Memory B cell (primary cell): ENCODE measurements at regions not wholly inside any gene's neighbourhood (a gene's known extent, or its start where the extent isn't known, plus 50 kb on each side); places are given as distances from the start of the nearest gene placed in this dataset.

Experiments used
- ATAC-seq: fragments of 150-1000 bp; cut with Tn5 transposase; 2 replicates; pipeline ENCODE4 v1.10.0; 2021; ENCODE audit warnings: low read depth, mild to moderate bottlenecking, moderate library complexity
- DNase-seq, 2 donors: peaks; one replicate each; pipeline ENCODE4 v3.0.0; 2022; ENCODE audit warnings: low spot score in 2 of 2
- H3K27ac Mint-ChIP-seq: one replicate; pipeline ENCODE4 v1.8.0; 2022; ENCODE audit warnings: mild to moderate bottlenecking, moderate library complexity, mixed read lengths
- H3K27me3 Mint-ChIP-seq: one replicate; pipeline ENCODE4 v1.8.0; 2022; ENCODE audit warnings: mixed read lengths
- H3K36me3 Mint-ChIP-seq: one replicate; pipeline ENCODE4 v1.8.0; 2022; ENCODE audit warnings: mild to moderate bottlenecking, mixed read lengths
- H3K4me1 Mint-ChIP-seq: one replicate; pipeline ENCODE4 v1.8.0; 2022; ENCODE audit warnings: mixed read lengths
- H3K4me3 Mint-ChIP-seq: one replicate; pipeline ENCODE4 v1.8.0; 2022; ENCODE audit warnings: mild to moderate bottlenecking, moderate library complexity, mixed read lengths
- H3K9me3 Mint-ChIP-seq: one replicate; pipeline ENCODE4 v1.8.0; 2022; ENCODE audit warnings: mixed read lengths

DNA sequence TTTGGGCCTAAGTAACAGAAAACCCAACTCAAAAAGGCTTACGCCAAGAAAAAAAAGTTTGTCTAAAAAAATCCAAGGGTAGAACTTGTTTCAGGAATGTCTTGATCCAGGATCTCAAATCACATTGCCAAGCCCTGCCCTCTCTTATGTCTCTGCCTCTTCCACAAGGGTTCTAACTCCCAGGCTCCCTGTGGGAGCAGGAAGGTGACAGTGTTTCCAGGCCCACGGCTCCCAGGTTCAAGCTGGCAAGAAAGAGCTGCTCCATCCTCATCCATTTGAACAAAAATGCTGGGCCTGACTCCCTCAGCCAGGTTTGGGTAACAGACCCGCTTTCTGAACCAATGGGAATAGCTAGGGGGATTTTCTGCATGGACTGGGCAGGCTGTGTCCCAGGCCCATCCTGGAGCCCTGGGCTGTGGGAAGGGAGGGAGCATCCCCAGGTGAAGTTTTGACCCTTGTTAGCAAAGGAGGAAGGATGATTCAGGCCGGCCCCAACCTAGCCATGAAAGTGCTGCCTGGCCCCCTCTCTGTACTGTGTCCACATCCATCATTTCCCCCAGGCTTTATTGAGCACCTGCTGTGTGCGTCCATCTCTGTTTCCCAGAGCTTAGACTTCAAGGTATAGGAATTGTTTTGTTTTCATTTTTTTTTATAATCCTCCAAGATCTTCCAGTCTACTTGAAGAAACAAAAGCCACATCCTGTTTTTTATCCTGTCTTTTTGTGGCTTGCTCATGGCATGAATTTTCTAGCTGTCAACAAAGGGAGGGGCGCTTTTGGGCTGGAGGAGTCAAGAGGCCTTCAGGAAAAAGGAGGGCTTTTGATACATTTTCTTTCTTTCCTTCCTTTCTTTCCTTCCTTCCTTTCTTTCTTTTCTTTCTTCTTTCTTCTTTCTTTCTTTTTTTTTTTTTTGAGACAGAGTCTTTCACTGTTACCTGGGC lies 159.8 kb downstream of the TFAP2C start:
- H3K27me3 Mint-ChIP-seq = no peaks in the 10 kb centered on the region
- no peak overlapping the region for H3K27ac Mint-ChIP-seq
- no peak for DNase-seq
- H3K9me3 Mint-ChIP-seq = peaks cover 1% of the 10 kb centered on the region
- ATAC-seq = no peak
- H3K4me3 Mint-ChIP-seq = no peak overlapping the region
- H3K36me3 Mint-ChIP-seq = no peaks in the 10 kb centered on the region
- no peaks in the 10 kb centered on the region for H3K4me1 Mint-ChIP-seq

DNA sequence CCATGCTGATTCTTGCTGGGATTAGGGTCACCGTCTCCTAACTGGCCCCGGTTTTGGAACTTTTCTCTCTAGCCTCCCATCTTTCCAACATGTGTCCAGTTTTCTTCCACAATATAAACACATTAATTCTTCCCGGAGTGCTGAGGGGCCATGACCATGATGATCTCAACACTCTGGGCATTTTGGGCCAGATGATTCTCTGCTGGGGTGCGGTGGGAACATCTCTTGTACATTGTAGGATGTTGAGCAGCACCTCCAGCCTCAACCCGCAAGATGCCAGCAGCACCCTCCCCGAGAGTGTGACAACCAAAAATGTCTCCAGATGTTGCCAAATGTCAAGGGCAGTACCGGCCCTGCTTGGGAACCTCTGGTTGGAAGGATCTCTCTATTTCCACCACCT lies 164.8 kb downstream of the TFAP2C start:
- ATAC-seq = no peak
- no peak for DNase-seq
- no peak overlapping the region for H3K4me3 Mint-ChIP-seq
- no peaks in the 10 kb centered on the region for H3K36me3 Mint-ChIP-seq
- H3K27me3 Mint-ChIP-seq = peaks cover 1% of the 10 kb centered on the region
- no peak overlapping the region for H3K27ac Mint-ChIP-seq
- peaks cover 5% of the 10 kb centered on the region for H3K9me3 Mint-ChIP-seq
- no peaks in the 10 kb centered on the region for H3K4me1 Mint-ChIP-seq

DNA sequence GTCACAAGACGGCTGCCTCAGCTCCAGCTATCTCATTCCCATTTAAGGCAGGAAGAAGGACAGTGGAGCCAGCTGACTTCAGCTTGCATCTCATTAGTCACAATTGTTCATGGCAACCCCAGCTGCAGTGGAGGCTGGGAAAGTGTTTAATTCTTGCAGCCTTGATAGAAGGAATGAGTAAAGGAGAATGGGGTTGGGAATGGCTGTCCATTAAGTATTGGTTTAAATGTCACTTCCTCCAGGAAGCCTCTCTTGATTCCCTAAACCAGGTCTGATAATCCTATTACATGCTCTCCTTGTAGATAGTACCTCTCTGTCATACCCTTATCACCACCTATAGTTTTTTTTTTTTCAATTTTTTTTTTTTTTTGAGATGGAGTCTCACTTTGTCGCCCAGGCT lies 166.4 kb downstream of the TFAP2C start:
- Mint-ChIP-seq H3K4me3 (no peak overlapping the region), H3K27me3 (peaks cover 1% of the 10 kb centered on the region), H3K36me3 (no peaks in the 10 kb centered on the region), H3K9me3 (peaks cover 7% of the 10 kb centered on the region), H3K4me1 (no peaks in the 10 kb centered on the region), H3K27ac (no peak overlapping the region)
- no peak for DNase-seq
- no peak for ATAC-seq

DNA sequence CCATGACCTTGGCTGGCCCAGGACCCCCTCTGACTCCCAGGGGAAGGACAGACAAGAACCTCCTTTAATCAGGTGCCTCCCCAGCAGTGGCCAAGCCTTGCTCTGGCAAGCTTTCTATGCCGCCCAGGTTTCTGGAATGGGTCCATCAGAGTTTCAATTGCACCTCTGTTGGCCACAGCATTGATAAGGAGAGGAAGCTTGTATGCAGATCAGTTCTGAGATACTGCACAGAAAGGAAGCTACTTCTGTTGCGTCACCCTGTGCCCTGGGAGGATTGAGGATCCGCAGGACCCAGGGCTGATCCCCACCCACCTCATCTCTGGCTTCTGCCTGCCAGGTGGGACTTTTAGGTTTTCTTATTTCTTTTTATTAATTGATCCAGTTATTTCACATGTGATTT lies 167.2 kb downstream of the TFAP2C start:
- Mint-ChIP-seq H3K36me3 (no peaks in the 10 kb centered on the region), H3K27me3 (peaks cover 1% of the 10 kb centered on the region), H3K4me3 (no peak overlapping the region), H3K27ac (no peak overlapping the region), H3K9me3 (peaks cover 7% of the 10 kb centered on the region), H3K4me1 (no peaks in the 10 kb centered on the region)
- DNase-seq = no peak
- ATAC-seq = no peak

DNA sequence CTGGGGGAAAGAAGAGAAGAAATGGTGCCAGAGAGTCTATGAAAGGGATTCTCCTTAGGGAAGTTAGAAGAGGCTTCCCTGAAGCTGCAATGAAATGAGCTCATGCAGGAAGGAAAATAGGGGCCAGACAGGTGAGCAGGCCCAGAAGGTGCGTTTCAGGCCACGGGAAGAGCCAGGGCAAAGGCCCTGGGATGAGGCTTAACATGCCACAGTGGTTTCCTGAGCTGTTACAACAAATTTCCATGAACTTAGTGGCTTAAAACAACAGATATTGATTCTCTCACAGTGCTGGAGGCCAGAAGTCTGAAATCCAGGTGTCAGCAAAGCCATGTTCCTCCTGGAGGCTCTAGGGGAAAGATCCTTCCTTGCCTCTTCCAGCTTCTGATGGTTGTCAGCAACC lies 167.9 kb downstream of the TFAP2C start:
- H3K27me3 Mint-ChIP-seq = peaks cover 1% of the 10 kb centered on the region
- ATAC-seq (no peak), DNase-seq (no peak)
- no peaks in the 10 kb centered on the region for H3K36me3 Mint-ChIP-seq
- peaks cover 7% of the 10 kb centered on the region for H3K9me3 Mint-ChIP-seq
- H3K4me3 Mint-ChIP-seq = no peak overlapping the region
- H3K27ac Mint-ChIP-seq = no peak overlapping the region
- no peaks in the 10 kb centered on the region for H3K4me1 Mint-ChIP-seq

DNA sequence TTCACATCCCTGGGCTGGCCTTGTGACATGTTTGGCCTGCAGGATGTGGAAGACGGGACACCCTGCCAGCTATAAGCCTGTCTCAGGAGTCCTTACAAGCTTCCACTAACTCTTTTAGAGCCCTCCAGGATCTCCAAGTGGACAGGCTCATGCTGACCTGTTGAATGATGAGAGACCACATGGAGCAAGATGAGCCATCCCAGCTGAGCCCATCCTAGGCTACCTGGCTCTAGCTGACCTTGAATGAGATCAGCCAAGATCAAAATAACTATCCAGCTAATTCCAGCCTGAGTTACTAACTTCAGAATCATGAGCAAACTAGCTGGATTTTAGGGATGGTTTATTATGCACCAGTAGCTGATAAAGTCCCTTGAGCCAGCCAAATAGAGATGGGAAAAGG lies 169.5 kb downstream of the TFAP2C start:
- Mint-ChIP-seq H3K27ac (no peak overlapping the region), H3K36me3 (no peaks in the 10 kb centered on the region), H3K4me1 (no peaks in the 10 kb centered on the region), H3K9me3 (peaks cover 7% of the 10 kb centered on the region), H3K27me3 (peaks cover 1% of the 10 kb centered on the region), H3K4me3 (no peak overlapping the region)
- DNase-seq (no peak), ATAC-seq (no peak)

DNA sequence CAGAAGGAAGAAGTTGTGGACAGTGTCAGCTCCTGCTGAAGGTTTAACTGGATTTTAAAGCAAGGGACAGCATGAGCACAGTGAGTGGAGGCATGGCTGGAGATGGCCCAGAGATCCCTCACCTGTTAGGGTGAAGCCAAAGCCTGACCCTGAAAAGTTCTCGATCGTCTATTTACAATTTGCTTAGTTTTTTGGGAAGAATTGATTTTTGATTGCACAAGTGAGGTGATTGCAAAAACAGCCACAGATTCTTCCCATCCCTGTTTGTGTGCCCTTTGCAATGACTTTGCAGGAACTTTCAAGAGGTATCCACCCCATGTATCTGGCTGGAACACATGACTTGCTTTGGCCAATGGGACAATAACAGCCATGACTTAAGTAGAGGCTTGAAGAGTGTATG lies 170.1 kb downstream of the TFAP2C start:
- Mint-ChIP-seq H3K4me1 (no peaks in the 10 kb centered on the region), H3K27me3 (peaks cover 1% of the 10 kb centered on the region)
- no peak for ATAC-seq

DNA sequence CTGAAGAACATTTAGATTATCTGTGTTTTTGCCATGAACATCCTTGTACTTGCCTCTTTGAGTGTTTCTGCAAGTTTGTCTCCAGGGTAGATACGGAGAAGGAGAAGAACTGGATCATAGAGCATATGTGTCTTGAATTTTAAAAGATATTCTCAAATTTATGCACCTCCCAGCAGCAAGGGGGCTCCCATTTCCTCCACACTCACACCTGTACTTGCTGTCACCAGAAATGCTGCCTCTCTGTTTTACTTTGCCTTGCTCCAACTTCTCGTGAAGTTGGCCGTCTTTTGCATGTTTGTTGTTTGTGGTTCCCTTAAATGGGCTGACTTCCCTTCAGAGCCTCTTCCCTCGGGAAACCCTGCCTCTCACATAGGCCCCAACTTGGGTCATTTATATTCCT lies 171.0 kb downstream of the TFAP2C start:
- Mint-ChIP-seq H3K27me3 (peaks cover 1% of the 10 kb centered on the region), H3K9me3 (peaks cover 7% of the 10 kb centered on the region), H3K4me3 (no peak overlapping the region), H3K27ac (no peak overlapping the region), H3K4me1 (no peaks in the 10 kb centered on the region), H3K36me3 (no peaks in the 10 kb centered on the region)
- no peak for DNase-seq
- no peak for ATAC-seq

More for the DNA sequence above, 170.1 kb downstream of the TFAP2C start:
- H3K27ac Mint-ChIP-seq = no peak overlapping the region
- H3K36me3 Mint-ChIP-seq = no peaks in the 10 kb centered on the region
- DNase-seq = no peak
- no peak overlapping the region for H3K4me3 Mint-ChIP-seq
- H3K9me3 Mint-ChIP-seq = peaks cover 7% of the 10 kb centered on the region

DNA sequence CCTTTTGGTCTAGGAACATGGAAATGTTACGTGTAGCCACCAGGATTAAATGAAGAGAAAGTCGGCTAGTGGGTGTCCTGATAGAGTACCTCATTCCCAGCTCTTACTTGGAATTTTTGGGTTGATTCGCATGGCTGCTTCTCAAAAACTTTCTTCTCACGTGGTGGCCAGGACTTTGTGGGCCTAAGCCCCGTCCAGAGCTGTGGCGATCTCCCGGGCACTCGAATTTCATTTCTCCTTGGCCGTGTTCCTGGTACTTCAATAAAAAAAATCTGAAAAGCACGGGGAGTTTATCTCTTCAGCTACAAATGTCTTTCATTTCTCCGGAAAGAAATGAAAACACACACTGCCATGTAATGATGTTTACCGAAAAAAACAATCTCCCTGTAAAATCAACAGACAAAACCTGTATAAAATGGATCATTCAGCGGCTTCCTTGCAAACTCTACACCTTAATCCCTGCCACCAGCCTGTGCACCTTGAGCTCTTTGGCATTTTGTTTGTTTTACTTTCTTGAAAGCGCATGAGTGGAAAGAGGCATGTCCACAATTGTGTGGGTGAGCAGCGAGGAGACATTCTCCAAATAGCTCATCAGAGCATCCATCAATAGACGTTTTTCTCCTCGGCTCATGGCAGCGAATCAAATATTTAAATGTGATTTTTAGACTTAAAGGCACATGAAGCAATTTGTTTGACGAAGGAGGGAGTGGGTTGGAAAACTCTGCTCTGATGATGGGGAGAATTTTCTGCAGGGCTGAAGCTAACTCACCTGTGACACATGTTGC lies 173.1 kb downstream of the TFAP2C start:
- no peak for ATAC-seq
- H3K9me3 Mint-ChIP-seq = peaks cover 7% of the 10 kb centered on the region
- DNase-seq = no peak
- H3K4me3 Mint-ChIP-seq = no peak overlapping the region
- H3K27me3 Mint-ChIP-seq = peaks cover 1% of the 10 kb centered on the region
- no peak overlapping the region for H3K27ac Mint-ChIP-seq
- H3K36me3 Mint-ChIP-seq = no peaks in the 10 kb centered on the region
- H3K4me1 Mint-ChIP-seq = no peaks in the 10 kb centered on the region

DNA sequence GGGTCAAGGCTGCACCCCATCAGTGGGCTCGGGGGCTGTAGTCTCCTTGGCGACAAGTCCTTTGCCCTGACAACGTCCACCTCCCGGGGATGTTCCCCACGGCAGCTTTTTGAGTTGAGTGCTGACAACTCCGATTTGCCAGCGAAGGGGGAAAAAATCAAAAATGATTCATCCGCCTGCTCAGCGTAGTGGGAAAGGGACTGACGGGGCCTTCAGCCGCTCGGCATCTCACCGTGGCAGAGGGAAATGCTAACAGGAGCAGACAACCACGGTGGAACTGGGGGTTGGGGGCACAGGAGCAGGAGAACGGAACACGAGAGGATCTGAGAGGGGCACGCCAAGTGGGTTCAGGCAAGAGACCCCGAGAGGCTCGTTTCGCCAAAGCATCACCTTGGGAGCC lies 173.7 kb downstream of the TFAP2C start:
- H3K27me3 Mint-ChIP-seq = peaks cover 2% of the 10 kb centered on the region
- ATAC-seq (no peak), DNase-seq (no peak)
- peaks cover 7% of the 10 kb centered on the region for H3K9me3 Mint-ChIP-seq
- no peak overlapping the region for H3K4me3 Mint-ChIP-seq
- H3K27ac Mint-ChIP-seq = no peak overlapping the region
- no peaks in the 10 kb centered on the region for H3K4me1 Mint-ChIP-seq
- no peaks in the 10 kb centered on the region for H3K36me3 Mint-ChIP-seq

DNA sequence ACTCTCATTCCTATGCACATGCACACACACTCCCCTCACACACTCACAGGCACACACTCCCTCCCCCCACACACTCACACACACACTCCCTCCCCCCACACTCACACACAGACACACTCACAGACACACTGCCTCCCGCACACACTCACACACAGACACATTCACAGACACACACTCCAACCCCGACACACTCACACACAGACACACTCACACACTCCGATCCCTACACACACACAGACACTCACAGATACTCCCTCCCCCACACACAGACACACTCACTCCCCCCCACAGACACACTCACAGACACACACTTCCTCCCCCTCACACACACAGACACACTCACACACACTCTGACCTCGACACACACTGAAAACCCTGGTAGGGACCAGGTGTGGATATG lies 176.2 kb downstream of the TFAP2C start:
- no peaks in the 10 kb centered on the region for H3K36me3 Mint-ChIP-seq
- no peaks in the 10 kb centered on the region for H3K9me3 Mint-ChIP-seq
- H3K4me3 Mint-ChIP-seq = no peak overlapping the region
- DNase-seq (no peak), ATAC-seq (no peak)
- no peak overlapping the region for H3K27ac Mint-ChIP-seq
- H3K27me3 Mint-ChIP-seq = peaks cover 3% of the 10 kb centered on the region
- no peaks in the 10 kb centered on the region for H3K4me1 Mint-ChIP-seq

DNA sequence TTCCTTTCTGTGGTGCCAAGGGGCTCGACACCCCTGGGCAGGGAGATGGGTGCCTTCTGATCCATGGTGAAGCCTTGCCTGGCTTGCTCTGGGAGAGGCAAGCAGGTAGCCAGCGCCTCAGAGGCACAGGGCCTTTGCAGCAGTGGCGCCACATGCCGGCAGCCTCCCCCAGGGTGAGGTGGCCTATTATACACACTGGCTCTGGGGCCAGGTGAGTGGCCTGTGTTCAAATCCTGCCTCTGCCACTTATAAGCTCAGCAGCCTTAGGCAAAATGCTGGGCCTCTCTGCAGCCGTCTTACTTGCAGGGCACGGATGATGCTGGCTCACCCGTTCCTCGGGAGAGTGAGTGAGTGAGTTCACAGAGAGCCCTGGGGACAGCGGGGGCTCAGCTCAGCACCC lies 176.9 kb downstream of the TFAP2C start:
- no peaks in the 10 kb centered on the region for H3K9me3 Mint-ChIP-seq
- ATAC-seq (no peak), DNase-seq (no peak)
- H3K27me3 Mint-ChIP-seq = peaks cover 3% of the 10 kb centered on the region
- no peaks in the 10 kb centered on the region for H3K4me1 Mint-ChIP-seq
- H3K4me3 Mint-ChIP-seq = no peak overlapping the region
- no peaks in the 10 kb centered on the region for H3K36me3 Mint-ChIP-seq
- H3K27ac Mint-ChIP-seq = no peak overlapping the region

DNA sequence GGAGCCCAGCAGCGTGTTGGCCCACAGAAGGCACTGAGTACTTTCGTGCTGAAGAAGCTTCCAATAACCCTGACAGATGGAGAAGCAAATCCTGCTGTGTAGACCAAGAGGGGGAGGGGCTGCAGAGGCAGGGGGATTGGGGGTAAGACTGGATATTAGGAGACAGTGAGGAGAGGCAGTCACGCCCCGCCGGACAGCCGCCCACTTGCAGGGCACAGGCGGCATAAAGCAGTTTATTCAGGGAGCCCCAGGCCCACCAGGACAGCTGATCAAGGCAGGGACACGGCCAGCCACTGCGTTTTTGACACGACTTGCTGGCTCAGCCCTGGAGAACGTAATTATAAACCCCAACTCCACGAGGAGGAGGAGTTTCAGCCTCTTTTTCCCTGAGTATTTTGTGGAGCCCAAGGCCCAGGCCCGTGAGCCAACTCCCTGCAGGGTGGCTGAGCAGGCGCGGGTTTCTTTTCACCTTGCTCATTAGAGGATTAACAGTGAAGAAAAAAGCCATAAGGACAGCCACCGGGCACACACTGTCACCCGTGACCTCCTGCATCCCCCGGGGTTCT lies 177.9 kb downstream of the TFAP2C start:
- ATAC-seq (no peak), DNase-seq (no peak)
- Mint-ChIP-seq H3K4me3 (no peak overlapping the region), H3K36me3 (no peaks in the 10 kb centered on the region), H3K27ac (no peak overlapping the region), H3K27me3 (peaks cover 3% of the 10 kb centered on the region), H3K4me1 (no peaks in the 10 kb centered on the region), H3K9me3 (no peaks in the 10 kb centered on the region)

DNA sequence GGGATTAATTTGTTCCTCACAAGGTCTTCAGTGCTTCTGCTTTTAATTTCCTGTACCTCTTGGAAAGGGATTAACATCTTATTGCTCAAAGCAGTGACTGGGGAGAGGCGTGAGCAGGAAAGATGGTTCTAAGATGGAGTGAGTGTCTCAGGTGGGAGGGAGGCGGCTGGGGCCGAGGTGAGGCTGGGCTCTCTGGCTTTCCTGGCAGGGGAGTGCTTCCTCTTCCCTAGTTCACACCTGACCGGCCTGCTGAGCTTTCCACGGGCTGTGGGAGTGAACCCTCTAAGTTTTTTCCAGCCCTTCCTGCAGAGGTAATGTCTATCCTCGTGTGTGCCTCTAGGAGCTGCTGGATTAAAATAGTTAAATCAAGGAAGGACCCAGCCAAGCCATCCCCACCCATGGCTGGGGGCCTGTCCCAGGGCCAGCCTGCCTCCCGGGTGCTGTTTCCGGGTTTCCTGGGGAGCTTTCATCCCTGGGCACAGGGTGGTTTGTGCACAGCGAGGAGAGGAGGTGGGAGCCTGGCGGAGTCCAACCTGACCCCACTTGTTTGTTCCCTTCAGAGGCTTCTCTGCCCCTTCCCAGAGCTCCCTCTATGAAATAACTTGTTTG lies 179.1 kb downstream of the TFAP2C start:
- ATAC-seq = no peak
- Mint-ChIP-seq H3K9me3 (no peaks in the 10 kb centered on the region), H3K36me3 (no peaks in the 10 kb centered on the region)

More for the DNA sequence above, 179.1 kb downstream of the TFAP2C start:
- Mint-ChIP-seq H3K27me3 (peaks cover 3% of the 10 kb centered on the region), H3K27ac (no peak overlapping the region), H3K4me3 (no peak overlapping the region), H3K4me1 (no peaks in the 10 kb centered on the region)
- no peak for DNase-seq
